ENCODE measurements at regions not wholly inside any gene's neighbourhood (a gene's known extent, or its start where the extent isn't known, plus 50 kb on each side); places are given as distances from the start of the nearest gene placed in this dataset.

DNA sequence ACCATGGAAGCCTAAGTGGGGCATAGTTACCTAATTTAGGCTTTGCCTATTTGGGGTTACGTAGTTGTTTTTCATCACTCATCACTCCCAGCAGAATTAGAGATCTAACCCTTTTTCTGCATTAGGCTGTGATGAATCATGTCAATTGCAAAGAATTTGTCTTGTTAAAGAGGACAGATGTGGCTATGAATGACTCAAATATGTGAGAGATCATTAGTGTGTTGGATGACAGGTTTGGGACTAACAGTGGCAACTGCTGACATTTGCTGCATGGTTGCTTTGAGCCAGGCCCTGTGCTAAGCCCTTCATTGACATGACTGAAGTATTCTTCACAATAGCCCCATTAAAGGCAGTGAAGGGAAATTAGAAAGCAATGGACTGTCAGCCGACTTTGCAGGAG is 83.4 kb upstream of the BMPER start:
- ATAC-seq (ENCODE audit: insufficient read depth, low read depth) (no peak), DNase-seq (no peak)
- H2AFZ ChIP-seq (ENCODE audit: low read depth, low read length) = no peak overlapping the region
- no peaks in the 10 kb centered on the region for H3K27me3 ChIP-seq (ENCODE audit: insufficient read depth, low read length, poor library complexity)
- no peaks in the 10 kb centered on the region for H3K9me3 ChIP-seq (ENCODE audit: insufficient read depth, low read length, severe bottlenecking)
- H3K4me1 ChIP-seq (ENCODE audit: insufficient read depth, low read length) = no peaks in the 10 kb centered on the region
- H3K27ac ChIP-seq (ENCODE audit: low read length) = no peak overlapping the region
- no peak overlapping the region for H3K4me2 ChIP-seq (ENCODE audit: insufficient read depth, low read length)
- TF ChIP-seq, protein P1, sequence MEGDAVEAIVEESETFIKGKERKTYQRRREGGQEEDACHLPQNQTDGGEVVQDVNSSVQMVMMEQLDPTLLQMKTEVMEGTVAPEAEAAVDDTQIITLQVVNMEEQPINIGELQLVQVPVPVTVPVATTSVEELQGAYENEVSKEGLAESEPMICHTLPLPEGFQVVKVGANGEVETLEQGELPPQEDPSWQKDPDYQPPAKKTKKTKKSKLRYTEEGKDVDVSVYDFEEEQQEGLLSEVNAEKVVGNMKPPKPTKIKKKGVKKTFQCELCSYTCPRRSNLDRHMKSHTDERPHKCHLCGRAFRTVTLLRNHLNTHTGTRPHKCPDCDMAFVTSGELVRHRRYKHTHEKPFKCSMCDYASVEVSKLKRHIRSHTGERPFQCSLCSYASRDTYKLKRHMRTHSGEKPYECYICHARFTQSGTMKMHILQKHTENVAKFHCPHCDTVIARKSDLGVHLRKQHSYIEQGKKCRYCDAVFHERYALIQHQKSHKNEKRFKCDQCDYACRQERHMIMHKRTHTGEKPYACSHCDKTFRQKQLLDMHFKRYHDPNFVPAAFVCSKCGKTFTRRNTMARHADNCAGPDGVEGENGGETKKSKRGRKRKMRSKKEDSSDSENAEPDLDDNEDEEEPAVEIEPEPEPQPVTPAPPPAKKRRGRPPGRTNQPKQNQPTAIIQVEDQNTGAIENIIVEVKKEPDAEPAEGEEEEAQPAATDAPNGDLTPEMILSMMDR (IDR thresholded peaks at IDR 0.05; ENCODE audit: borderline replicate concordance, extremely low read depth, low read length, poor library complexity, severe bottlenecking) = no peak
- TF ChIP-seq EZH2 (IDR thresholded peaks at IDR 0.05; ENCODE audit: borderline replicate concordance, low read depth, low read length, severe bottlenecking) = no peak
- no peak overlapping the region for H3K4me3 ChIP-seq (ENCODE audit: low read depth in 1 of 2, low read length in 2 of 2)
- no peak overlapping the region for H3K9ac ChIP-seq (ENCODE audit: low read depth, low read length)
- H3K79me2 ChIP-seq (ENCODE audit: insufficient read depth, low read length) = no peaks in the 10 kb centered on the region
- no peaks in the 10 kb centered on the region for H4K20me1 ChIP-seq (ENCODE audit: insufficient read depth, low read length)
- H3K36me3 ChIP-seq (ENCODE audit: insufficient read depth, low read length) = no peaks in the 10 kb centered on the region

- ATAC-seq (ENCODE audit: insufficient read depth, low read depth) = no peak
- no peaks in the 10 kb centered on the region for H3K4me1 ChIP-seq (ENCODE audit: insufficient read depth, low read length)
- no peaks in the 10 kb centered on the region for H4K20me1 ChIP-seq (ENCODE audit: insufficient read depth, low read length)
- no peaks in the 10 kb centered on the region for H3K9me3 ChIP-seq (ENCODE audit: insufficient read depth, low read length, severe bottlenecking)
- DNase-seq = no peak
- H3K27me3 ChIP-seq (ENCODE audit: insufficient read depth, low read length, poor library complexity) = no peaks in the 10 kb centered on the region
- H2AFZ ChIP-seq (ENCODE audit: low read depth, low read length) = no peak overlapping the region
- no peaks in the 10 kb centered on the region for H3K79me2 ChIP-seq (ENCODE audit: insufficient read depth, low read length)
- no peak overlapping the region for H3K27ac ChIP-seq (ENCODE audit: low read length)
- no peaks in the 10 kb centered on the region for H3K36me3 ChIP-seq (ENCODE audit: insufficient read depth, low read length)
- H3K4me2 ChIP-seq (ENCODE audit: insufficient read depth, low read length) = no peak overlapping the region
- no peak for TF ChIP-seq EZH2 (IDR thresholded peaks at IDR 0.05; ENCODE audit: borderline replicate concordance, low read depth, low read length, severe bottlenecking)
- TF ChIP-seq, protein P1 (IDR thresholded peaks at IDR 0.05; ENCODE audit: borderline replicate concordance, extremely low read depth, low read length, poor library complexity, severe bottlenecking) = no peak
- no peak overlapping the region for H3K4me3 ChIP-seq (ENCODE audit: low read depth in 1 of 2, low read length in 2 of 2)
- H3K9ac ChIP-seq (ENCODE audit: low read depth, low read length) = no peak overlapping the region
These were observed 81.4 kb upstream of the BMPER start for GRCh38 chr7:33823913-33824312.

- Histone ChIP-seq H2AFZ (ENCODE audit: low read depth, low read length) (no peak overlapping the region), H3K4me3 (ENCODE audit: low read depth in 1 of 2, low read length in 2 of 2) (no peak overlapping the region), H3K9me3 (ENCODE audit: insufficient read depth, low read length, severe bottlenecking) (no peaks in the 10 kb centered on the region), H3K27me3 (ENCODE audit: insufficient read depth, low read length, poor library complexity) (no peaks in the 10 kb centered on the region), H3K79me2 (ENCODE audit: insufficient read depth, low read length) (no peaks in the 10 kb centered on the region), H4K20me1 (ENCODE audit: insufficient read depth, low read length) (no peaks in the 10 kb centered on the region), H3K4me2 (ENCODE audit: insufficient read depth, low read length) (no peak overlapping the region), H3K27ac (ENCODE audit: low read length) (no peak overlapping the region), H3K36me3 (ENCODE audit: insufficient read depth, low read length) (no peaks in the 10 kb centered on the region), H3K9ac (ENCODE audit: low read depth, low read length) (no peak overlapping the region), H3K4me1 (ENCODE audit: insufficient read depth, low read length) (no peaks in the 10 kb centered on the region)
- no peak for TF ChIP-seq EZH2 (IDR thresholded peaks at IDR 0.05; ENCODE audit: borderline replicate concordance, low read depth, low read length, severe bottlenecking)
- TF ChIP-seq, protein P1 (IDR thresholded peaks at IDR 0.05; ENCODE audit: borderline replicate concordance, extremely low read depth, low read length, poor library complexity, severe bottlenecking) = no peak
- DNase-seq = no peak
- ATAC-seq (ENCODE audit: insufficient read depth, low read depth) = no peak
These were observed 80.4 kb upstream of the BMPER start for GRCh38 chr7:33824911-33825459.

DNA sequence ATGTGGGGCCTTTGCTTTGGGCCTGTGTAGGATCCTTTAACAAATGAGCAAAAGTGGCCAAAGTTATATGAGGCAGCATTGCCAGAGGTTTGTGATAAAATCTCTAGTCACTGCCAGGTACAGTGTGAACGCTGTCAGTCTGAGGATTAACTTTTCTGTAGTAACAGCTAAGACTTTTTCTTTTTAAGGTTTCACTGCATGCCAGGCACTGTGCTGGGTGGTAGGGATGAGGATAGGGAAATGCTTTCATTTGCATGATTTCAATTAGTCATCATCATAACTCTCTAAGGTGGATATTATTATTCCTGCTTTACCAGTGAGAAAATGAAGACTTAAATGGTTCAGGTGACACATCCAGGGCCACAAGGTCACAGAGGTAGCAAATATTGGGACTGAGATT is 79.7 kb upstream of the BMPER start:
- no peak for DNase-seq
- Histone ChIP-seq H3K27me3 (ENCODE audit: insufficient read depth, low read length, poor library complexity) (no peaks in the 10 kb centered on the region), H2AFZ (ENCODE audit: low read depth, low read length) (no peak overlapping the region), H3K9ac (ENCODE audit: low read depth, low read length) (no peak overlapping the region), H4K20me1 (ENCODE audit: insufficient read depth, low read length) (no peaks in the 10 kb centered on the region), H3K27ac (ENCODE audit: low read length) (no peak overlapping the region), H3K9me3 (ENCODE audit: insufficient read depth, low read length, severe bottlenecking) (no peaks in the 10 kb centered on the region), H3K4me1 (ENCODE audit: insufficient read depth, low read length) (no peaks in the 10 kb centered on the region), H3K4me3 (ENCODE audit: low read depth in 1 of 2, low read length in 2 of 2) (no peak overlapping the region), H3K79me2 (ENCODE audit: insufficient read depth, low read length) (no peaks in the 10 kb centered on the region), H3K36me3 (ENCODE audit: insufficient read depth, low read length) (no peaks in the 10 kb centered on the region), H3K4me2 (ENCODE audit: insufficient read depth, low read length) (no peak overlapping the region)
- TF ChIP-seq, protein P1 (IDR thresholded peaks at IDR 0.05; ENCODE audit: borderline replicate concordance, extremely low read depth, low read length, poor library complexity, severe bottlenecking) = no peak
- no peak for TF ChIP-seq EZH2 (IDR thresholded peaks at IDR 0.05; ENCODE audit: borderline replicate concordance, low read depth, low read length, severe bottlenecking)
- no peak for ATAC-seq (ENCODE audit: insufficient read depth, low read depth)
